ENCODE measurements at regions not wholly inside any gene's neighbourhood (a gene's known extent, or its start where the extent isn't known, plus 50 kb on each side); places are given as distances from the start of the nearest gene placed in this dataset.

GRCh38 chr1:67522793-67523192 lies 92.6 kb upstream of the SERBP1 start:
- H4K91ac ChIP-seq (replicated peaks; ENCODE audit: insufficient read length, low read length) = no peak overlapping the region
- no peak overlapping the region for H2BK12ac ChIP-seq (ENCODE audit: low read depth, low read length)
- no peaks in the 10 kb centered on the region for H3K23me2 ChIP-seq (ENCODE audit: low read depth, low read length)
- peaks cover 5 to 8% of the 10 kb centered on the region in 2 experiments; a peak in 3 of 4 replicates for H3K9me3 ChIP-seq (ENCODE audit: insufficient read depth in 2 of 2, low read depth in 1 of 2, low read length in 1 of 2)
- 96% methylated on average over 4 of the region's 4 CpGs; no CpG with 5 or more reads in 1 of the 2 experiments for WGBS, 2 experiments (ENCODE audit: extremely low coverage in 1 of 2, insufficient coverage in 1 of 2, insufficient read length in 1 of 2, insufficient replicate concordance in 2 of 2, low coverage in 1 of 2, low lambda C conversion rate in 2 of 2, missing lambda C conversion rate in 1 of 2)
- no peak overlapping the region for H2BK120ac ChIP-seq (replicated peaks; ENCODE audit: low read depth, low read length)
- POLR2A ChIA-PET (ENCODE audit: partially characterized antibody) = no interaction called here
- no peak overlapping the region for H3K23ac ChIP-seq (ENCODE audit: insufficient read length)
- peaks cover 29 to 50% (median 38%) of the 10 kb centered on the region in 4 experiments for H3K27me3 ChIP-seq (replicated peaks in 1 of 4; ENCODE audit: control insufficient read depth in 3 of 4, extremely low read depth in 1 of 4, insufficient read depth in 3 of 4, low read length in 3 of 4)
- H2BK15ac ChIP-seq (ENCODE audit: low read length) = no peak overlapping the region
- no peak overlapping the region for H3K56ac ChIP-seq (replicated peaks; ENCODE audit: insufficient read length, low read depth, low read length)
- no peak overlapping the region for H4K5ac ChIP-seq (ENCODE audit: insufficient read length, low read depth, low read length)
- H3K27ac ChIP-seq (ENCODE audit: low read depth, low read length) = no peak overlapping the region
- H3K14ac ChIP-seq (ENCODE audit: insufficient read length) = no peak overlapping the region
- no peaks in the 10 kb centered on the region; a peak in 1 of 8 replicates for H3K36me3 ChIP-seq (ENCODE audit: control insufficient read depth in 2 of 4, insufficient read depth in 4 of 4, low read length in 3 of 4)
- no peaks in the 10 kb centered on the region for H3K79me1 ChIP-seq (ENCODE audit: low read depth, low read length)
- H3K79me2 ChIP-seq (ENCODE audit: control insufficient read depth in 1 of 2, insufficient read depth in 2 of 2, low read length in 2 of 2) = no peaks in the 10 kb centered on the region
- no peak overlapping the region for H3K4ac ChIP-seq (replicated peaks; ENCODE audit: insufficient read length, low read depth, low read length)
- H3K9ac ChIP-seq (replicated peaks in 1 of 4; ENCODE audit: extremely low read depth in 1 of 4, low read depth in 3 of 4, low read length in 3 of 4) = no peak overlapping the region
- H2AK5ac ChIP-seq (ENCODE audit: low read depth, low read length) = no peak overlapping the region
- no peak overlapping the region for H2BK20ac ChIP-seq (ENCODE audit: low read length)
- no peak overlapping the region for H3K18ac ChIP-seq (ENCODE audit: extremely low read depth, low read length)
- H3K4me1 ChIP-seq (replicated peaks in 1 of 4; ENCODE audit: control insufficient read depth in 3 of 4, insufficient read depth in 4 of 4, low read length in 3 of 4) = no peaks in the 10 kb centered on the region
- no peak overlapping the region for H4K8ac ChIP-seq (ENCODE audit: extremely low read depth, insufficient read depth, low read length)
- H3K4me2 ChIP-seq (ENCODE audit: insufficient read depth in 1 of 2, low read depth in 2 of 2, low read length in 2 of 2) = no peak overlapping the region
- DNase-seq (ENCODE audit: low read depth in 1 of 2, low spot score in 2 of 2) (no peak), FAIRE-seq (no peak)
- H2AFZ ChIP-seq (ENCODE audit: low read length) = no peak overlapping the region
- no peak overlapping the region for H2BK5ac ChIP-seq (ENCODE audit: low read depth, low read length)
- H4K20me1 ChIP-seq (replicated peaks in 1 of 2; ENCODE audit: control insufficient read depth in 1 of 2, insufficient read depth in 2 of 2, low read length in 2 of 2) = no peaks in the 10 kb centered on the region
- H3K4me3 ChIP-seq (ENCODE audit: extremely low read depth in 1 of 4, insufficient read depth in 2 of 4, low read depth in 3 of 4, low read length in 4 of 4) = no peak overlapping the region
- CTCF ChIA-PET (ENCODE audit: partially characterized antibody) = interaction anchor here (0.6 to 5.7 kb wide), 15 partner anchors 8 to 310 kb away, joined by 3 to 83 read pairs (median 4); no protein-coding TSS in a partner anchor
- TF ChIP-seq TEAD4 (IDR thresholded peaks at IDR 0.05; ENCODE audit: low read depth, low read length) (no peak), TAF1 (IDR thresholded peaks at IDR 0.05; ENCODE audit: low read depth, low read length) (no peak), MAFK (IDR thresholded peaks at IDR 0.05; ENCODE audit: low read depth, low read length) (no peak), CHD1 (IDR thresholded peaks at IDR 0.05; ENCODE audit: low read depth, low read length) (no peak), SRF (IDR thresholded peaks at IDR 0.05; ENCODE audit: low read depth, low read length) (no peak), TCF12 (IDR thresholded peaks at IDR 0.05; ENCODE audit: low read depth, low read length) (no peak), FOSL1 (IDR thresholded peaks at IDR 0.05; ENCODE audit: insufficient read depth, low read depth, low read length) (no peak), RFX5 (IDR thresholded peaks at IDR 0.05; ENCODE audit: borderline replicate concordance, low read depth, low read length) (no peak), SIN3A (conservative IDR thresholded peaks at IDR 0.05 in 1 of 2, IDR thresholded peaks at IDR 0.05 in 1 of 2; ENCODE audit: low read depth in 1 of 2, low read length in 2 of 2) (no peak), CBX5 (IDR thresholded peaks at IDR 0.05; ENCODE audit: low read depth, low read length) (no peak), YY1 (IDR thresholded peaks at IDR 0.05; ENCODE audit: low read depth, low read length) (no peak), BCL11A (IDR thresholded peaks at IDR 0.05; ENCODE audit: low read depth in 2 of 2, low read length in 2 of 2) (no peak), CEBPB (IDR thresholded peaks at IDR 0.05; ENCODE audit: low read depth, low read length) (no peak)
- TF ChIP-seq, protein P1, sequence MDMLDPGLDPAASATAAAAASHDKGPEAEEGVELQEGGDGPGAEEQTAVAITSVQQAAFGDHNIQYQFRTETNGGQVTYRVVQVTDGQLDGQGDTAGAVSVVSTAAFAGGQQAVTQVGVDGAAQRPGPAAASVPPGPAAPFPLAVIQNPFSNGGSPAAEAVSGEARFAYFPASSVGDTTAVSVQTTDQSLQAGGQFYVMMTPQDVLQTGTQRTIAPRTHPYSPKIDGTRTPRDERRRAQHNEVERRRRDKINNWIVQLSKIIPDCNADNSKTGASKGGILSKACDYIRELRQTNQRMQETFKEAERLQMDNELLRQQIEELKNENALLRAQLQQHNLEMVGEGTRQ (IDR thresholded peaks at IDR 0.05; ENCODE audit: low read length) = no peak

Measured in H1 (cell line).